ENCODE measurements at regions not wholly inside any gene's neighbourhood (a gene's known extent, or its start where the extent isn't known, plus 50 kb on each side); places are given as distances from the start of the nearest gene placed in this dataset.

- no peaks in the 10 kb centered on the region for H3K36me3 ChIP-seq (ENCODE audit: low read depth)
- intact Hi-C loops (cut with DNase I, micrococcal nuclease) = no loop called here
- ATAC-seq (no peak), DNase-seq (no peak)
- H3K4me3 ChIP-seq = no peak overlapping the region
- H3K9me3 ChIP-seq = no peaks in the 10 kb centered on the region
- TF ChIP-seq CTCF (IDR thresholded peaks at IDR 0.05) = no peak
- no peaks in the 10 kb centered on the region for H3K4me1 ChIP-seq (ENCODE audit: low read depth)
These were observed 152.7 kb upstream of the FAM241A start for GRCh38 chr4:111992351-111993168.

- Histone ChIP-seq H3K9me3 (no peaks in the 10 kb centered on the region), H3K4me3 (no peak overlapping the region), H3K4me1 (ENCODE audit: low read depth) (no peaks in the 10 kb centered on the region), H3K36me3 (ENCODE audit: low read depth) (no peaks in the 10 kb centered on the region)
- ATAC-seq (no peak), DNase-seq (no peak)
- TF ChIP-seq CTCF (IDR thresholded peaks at IDR 0.05) = no peak
- intact Hi-C loops (cut with DNase I, micrococcal nuclease) = no loop called here
These were observed 150.9 kb upstream of the FAM241A start for GRCh38 chr4:111994392-111994791.

GRCh38 chr4:111997785-111998184, 147.5 kb upstream of the FAM241A start:
- no peak for ATAC-seq
- DNase-seq = no peak
- Histone ChIP-seq H3K36me3 (ENCODE audit: low read depth) (no peaks in the 10 kb centered on the region), H3K4me1 (ENCODE audit: low read depth) (no peaks in the 10 kb centered on the region), H3K9me3 (no peaks in the 10 kb centered on the region), H3K4me3 (no peak overlapping the region)
- intact Hi-C loops (cut with DNase I, micrococcal nuclease) = no loop called here
- TF ChIP-seq CTCF (IDR thresholded peaks at IDR 0.05) = no peak

GRCh38 chr4:111999801-112000200, 145.5 kb upstream of the FAM241A start:
- TF ChIP-seq CTCF (IDR thresholded peaks at IDR 0.05) = no peak
- ATAC-seq = no peak
- no peak for DNase-seq
- Histone ChIP-seq H3K4me1 (ENCODE audit: low read depth) (no peaks in the 10 kb centered on the region), H3K9me3 (no peaks in the 10 kb centered on the region), H3K36me3 (ENCODE audit: low read depth) (no peaks in the 10 kb centered on the region), H3K4me3 (no peak overlapping the region)
- intact Hi-C loops (cut with DNase I, micrococcal nuclease) = no loop called here

GRCh38 chr4:112001041-112001440, 144.2 kb upstream of the FAM241A start:
- intact Hi-C loops (cut with DNase I, micrococcal nuclease) = no loop called here
- no peaks in the 10 kb centered on the region for H3K36me3 ChIP-seq (ENCODE audit: low read depth)
- DNase-seq = no peak
- TF ChIP-seq CTCF (IDR thresholded peaks at IDR 0.05) = no peak
- H3K4me3 ChIP-seq = no peak overlapping the region
- H3K4me1 ChIP-seq (ENCODE audit: low read depth) = no peaks in the 10 kb centered on the region
- H3K9me3 ChIP-seq = no peaks in the 10 kb centered on the region
- ATAC-seq = no peak

All from mucosa of descending colon (tissue), 3 donors.